Posterior vena cava (tissue), 2 donors: ENCODE measurements at regions not wholly inside any gene's neighbourhood (a gene's known extent, or its start where the extent isn't known, plus 50 kb on each side); places are given as distances from the start of the nearest gene placed in this dataset.

ENCODE experiments used
- DNase-seq: peaks from one replicate; pipeline ENCODE4 v3.0.0-alpha.2; 2020; ENCODE audit warnings: low spot score
- intact Hi-C, 2 donors: fragments of 100-400 bp; cut with DNase I; formaldehyde crosslinking; loops; one replicate each; pipeline versions ENCODE4 v1.14.1 to v1.14.2; 2022 to 2023
- donor health status: DM: yes; HTN: yes; CAD: no.
- donor health status: DM: yes; HTN: yes; CAD: no.

DNA sequence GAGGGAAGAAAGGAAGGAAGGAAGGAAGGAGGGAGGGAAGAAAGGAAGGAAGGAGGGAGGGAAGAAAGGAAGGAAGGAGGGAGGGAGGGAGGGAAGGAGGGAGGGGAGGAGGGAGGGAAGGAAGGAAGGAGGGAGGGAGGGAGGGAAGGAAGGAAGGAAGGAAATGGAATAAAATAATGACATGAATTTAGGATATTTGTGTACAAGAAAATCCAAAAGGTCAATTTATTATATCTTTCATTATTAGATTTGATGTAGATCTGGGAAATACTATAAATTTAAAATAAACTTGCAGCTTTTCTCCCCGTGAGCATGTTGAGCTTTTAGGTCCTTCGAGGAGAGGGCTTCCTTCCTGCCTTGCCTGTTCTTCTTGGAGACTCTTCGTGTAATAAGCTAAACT is 398.6 kb upstream of the NRP1 start:
- intact Hi-C loops: no loop called here
- DNase-seq: no peak

DNA sequence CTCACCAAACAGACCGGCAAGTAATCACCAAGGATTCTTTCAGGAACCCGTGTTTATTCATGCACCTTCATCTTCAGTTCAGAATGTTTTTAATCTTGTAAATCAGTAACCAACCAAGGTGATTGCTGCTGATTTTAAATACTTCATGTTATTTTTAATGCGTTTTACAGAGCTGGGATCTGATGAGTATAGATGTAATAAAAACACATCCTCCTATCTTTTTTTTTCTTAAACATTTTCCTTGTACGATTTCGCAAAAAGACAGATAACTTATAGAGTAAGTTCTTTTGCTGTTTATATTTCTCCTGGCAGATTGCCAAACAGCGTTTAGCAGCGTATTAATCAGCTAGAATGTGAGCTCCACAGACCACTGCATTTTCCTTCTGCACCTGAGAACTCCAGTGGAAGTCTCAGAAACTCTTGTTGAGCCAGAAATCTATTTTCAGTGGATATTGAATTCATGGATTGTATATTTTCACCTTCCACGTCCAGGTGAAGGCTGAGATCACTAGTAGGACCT is 397.8 kb upstream of the NRP1 start:
- intact Hi-C loops: no loop called here
- DNase-seq: no peak

GRCh38 chr10:33731322-33731721 is 396.9 kb upstream of the NRP1 start:
- DNase-seq: no peak
- intact Hi-C loops: no loop called here

DNA sequence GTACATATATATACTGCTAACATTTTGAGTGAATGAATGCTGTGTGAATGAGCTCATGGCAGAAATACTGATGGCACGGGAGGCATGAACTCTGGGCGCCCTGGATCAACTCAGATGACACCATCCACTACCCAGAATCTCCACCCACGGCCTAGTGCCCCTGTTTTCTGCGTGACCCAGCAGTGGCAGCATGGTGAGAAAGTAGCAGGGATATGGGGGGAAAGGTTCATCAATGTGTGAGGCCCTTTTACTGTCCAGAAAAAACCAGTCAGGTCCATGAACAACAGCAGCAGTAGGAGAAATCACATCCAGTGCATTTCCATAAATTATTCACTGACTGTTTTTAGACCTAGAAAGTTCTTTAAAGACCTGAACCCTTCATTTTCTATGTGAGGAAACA is 391.0 kb upstream of the NRP1 start:
- intact Hi-C loops: no loop called here
- DNase-seq: no peak

- intact Hi-C loops: no loop called here
- DNase-seq: no peak
Observed at GRCh38 chr10:33723181-33723580, 388.7 kb upstream of the NRP1 start.

DNA sequence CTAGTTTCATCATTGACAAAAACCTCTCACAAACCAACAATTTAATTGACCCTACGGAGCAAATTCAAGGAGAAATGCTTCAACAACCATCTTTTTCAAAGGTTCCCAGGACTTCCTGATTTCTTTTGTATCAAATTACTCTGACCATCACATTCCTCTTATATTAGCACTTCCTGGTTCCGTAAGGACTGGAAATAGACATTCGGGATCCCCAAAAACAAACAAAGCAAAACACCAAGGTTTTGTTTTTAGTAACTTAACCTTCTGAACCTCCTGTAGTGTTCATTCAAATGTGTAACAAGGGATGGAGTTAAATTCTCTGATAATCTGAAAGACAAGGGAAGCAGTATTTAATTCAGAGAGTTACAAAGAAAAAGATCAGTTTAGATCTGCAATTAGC is 387.6 kb upstream of the NRP1 start:
- intact Hi-C loops: no loop called here
- no peak for DNase-seq

DNA sequence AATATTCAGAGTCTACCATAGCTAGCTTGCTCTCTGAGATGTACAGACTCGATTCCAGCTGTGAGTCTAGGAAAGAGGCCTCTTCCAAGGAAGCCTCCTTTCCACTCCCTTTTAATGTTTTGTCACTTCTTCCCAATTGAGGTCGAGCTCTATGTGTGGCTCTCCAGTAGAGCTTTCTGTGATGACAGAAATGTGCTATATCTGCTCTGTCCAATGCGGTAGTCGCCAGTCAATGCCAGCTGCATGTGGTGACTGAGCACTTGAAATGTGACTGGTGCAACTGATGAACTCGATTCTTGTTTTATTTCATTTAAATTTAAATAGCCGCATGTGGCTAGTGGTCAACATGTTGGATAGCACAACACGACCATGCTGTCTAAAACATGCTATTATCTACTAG is 387.0 kb upstream of the NRP1 start:
- intact Hi-C loops: no loop called here
- no peak for DNase-seq

- DNase-seq: no peak
- intact Hi-C loops: no loop called here
Observed at GRCh38 chr10:33720161-33720560, 385.7 kb upstream of the NRP1 start.

DNA sequence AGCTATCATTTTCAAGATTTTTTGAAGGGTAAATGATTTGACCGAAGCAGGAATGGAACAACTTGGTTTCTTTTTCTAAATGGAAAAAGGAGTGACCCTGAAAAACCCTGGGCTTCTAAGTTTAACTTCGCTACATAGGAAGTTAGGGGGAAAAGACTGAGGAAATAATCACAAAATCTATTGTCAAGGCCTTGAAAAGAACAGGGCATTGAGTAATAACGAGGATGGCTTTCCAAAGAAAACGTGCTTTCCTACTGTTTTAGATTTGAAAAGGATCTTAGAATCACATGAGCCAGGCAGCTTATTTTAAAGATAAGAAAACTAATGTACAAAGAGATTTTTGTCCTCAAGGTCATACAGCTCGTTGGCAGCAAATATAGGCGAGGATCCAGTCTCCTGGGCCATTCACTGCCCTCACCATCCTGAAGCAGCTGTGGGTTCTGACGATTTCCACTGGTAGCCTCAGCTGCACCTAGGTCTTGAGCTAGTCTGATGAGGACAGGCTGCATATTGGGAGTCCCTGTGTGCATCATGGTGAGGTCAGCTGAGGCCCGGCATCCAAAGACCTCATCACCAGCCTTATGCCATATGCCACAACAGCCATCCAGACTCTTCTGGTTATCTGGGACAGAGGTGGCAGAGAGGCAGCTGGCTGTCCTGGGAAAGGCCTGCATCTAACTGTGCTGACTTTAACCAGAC is 384.7 kb upstream of the NRP1 start:
- intact Hi-C loops: no loop called here
- no peak for DNase-seq

DNA sequence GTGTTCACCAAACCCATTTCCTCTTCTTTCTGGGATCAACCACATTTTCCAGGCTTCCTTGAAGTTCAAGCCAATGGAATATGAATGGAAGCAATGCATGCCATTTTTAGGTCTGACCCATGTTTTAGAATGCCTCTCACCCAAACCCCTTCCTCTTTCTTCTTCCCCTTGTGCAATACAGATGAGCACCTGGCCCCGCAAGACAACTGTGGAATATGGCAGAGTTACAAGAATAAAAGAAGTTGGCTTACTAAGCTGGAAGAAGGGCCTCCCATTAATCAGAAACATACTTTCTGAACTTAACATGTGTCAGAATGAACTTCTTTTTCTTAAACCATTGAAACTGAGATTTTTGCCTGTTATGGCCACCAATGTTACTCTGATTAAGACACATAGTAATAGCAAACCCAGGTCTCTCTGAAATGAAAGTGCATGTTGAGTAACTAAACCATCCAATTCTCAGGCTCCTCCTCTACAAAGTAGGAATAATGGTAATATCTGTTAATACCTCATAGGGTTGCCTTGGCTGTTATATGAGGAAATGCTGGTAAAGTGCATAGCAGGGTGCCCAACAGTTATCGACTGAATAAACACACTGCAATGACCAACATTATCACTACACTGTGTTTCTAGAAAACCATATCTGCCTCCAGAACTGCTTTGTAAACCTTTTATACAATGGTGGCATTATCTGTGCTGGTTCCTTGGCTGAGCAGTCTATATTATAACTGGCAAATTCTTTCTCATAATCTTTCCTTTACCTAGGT is 382.2 kb upstream of the NRP1 start:
- no peak for DNase-seq
- intact Hi-C loops: no loop called here

DNA sequence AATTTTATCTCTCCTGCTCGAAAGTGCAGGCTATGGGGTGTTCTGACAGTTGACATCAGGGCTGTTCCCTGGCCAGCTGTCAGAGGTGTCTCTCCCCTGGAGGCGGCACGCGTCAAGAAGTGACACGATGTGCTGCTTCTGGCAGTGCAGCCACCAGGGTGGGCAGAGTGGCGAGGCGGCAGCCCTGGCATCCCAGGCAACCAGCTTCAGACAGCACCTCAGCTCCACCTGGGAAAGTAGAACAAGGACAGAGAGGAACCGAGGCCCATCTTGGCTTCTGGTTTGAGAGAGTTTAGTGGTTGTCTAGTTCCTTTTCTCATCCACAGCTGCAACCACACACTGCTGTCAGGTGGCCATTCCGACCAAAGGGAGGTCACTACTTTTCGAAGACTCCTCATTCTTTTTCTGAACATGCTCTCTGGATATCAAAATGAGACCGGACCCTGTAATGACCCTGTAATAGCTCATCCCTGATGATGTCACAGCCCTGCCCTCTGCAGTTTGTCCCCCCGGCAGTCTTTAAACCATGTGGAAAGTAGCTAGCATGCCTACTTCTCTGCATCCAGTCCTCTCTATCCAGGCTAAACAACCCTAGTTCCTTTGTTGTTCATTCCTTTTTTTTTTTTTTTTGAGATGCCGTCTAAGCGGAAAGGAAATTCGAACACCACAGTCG is 381.0 kb upstream of the NRP1 start:
- intact Hi-C loops: no loop called here
- peak; percentile 65 for DNase-seq

DNA sequence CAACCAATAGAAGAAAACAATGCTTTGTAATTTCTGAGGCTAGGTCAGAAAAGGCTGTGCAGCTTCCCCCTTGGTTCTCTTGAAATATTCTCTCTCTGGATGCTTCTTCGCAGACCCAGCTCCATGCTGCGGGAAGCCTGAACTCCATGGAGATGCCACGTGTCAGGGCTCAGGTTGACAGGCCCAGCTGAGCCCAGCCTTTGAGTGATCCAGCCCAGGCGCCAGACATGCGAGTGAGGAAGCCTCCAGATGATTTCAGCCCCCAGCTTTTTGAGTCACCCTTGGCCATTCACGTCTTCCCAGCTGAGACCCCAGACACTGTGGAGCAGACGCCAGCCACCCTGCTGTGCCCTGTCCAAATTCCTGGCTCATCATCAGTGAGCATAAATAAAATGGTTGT is 378.4 kb upstream of the NRP1 start:
- intact Hi-C loops: no loop called here
- no peak for DNase-seq

GRCh38 chr10:33710006-33710405 is 375.5 kb upstream of the NRP1 start:
- intact Hi-C loops: no loop called here
- DNase-seq: no peak

DNA sequence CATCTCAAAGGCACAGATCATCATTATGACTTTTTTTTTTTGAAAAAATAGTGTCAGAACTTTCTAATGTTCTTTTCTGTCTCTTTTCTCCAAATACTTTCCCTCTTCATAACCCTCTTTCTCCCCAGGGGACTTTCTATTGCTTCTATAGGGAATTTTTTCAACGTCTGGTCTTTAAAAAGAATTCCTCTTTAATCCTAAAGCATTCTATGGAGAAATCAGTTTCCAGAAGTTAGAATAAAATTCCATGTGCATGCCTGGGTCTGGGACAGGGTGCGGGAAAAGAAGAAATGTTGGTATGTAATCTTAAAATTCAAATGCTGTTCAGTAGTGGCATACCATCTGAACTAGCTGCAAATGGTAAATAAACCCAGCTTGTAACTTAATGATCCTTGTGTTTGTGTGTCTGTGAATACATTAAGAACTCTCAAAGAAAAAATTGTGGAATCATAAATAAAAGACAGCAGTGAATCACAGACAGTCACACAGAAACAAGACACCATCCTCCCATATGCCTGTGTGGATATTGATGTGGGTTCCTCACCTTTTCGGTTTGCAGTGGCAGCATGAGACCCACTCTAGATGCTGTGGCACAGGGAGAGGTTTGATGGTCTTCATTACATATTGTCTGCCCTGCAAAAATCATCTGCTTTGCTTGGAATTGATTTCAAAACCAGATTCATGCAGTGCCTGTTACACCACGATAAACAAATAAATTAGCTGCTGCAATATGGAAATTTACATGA is 374.7 kb upstream of the NRP1 start:
- no peak for DNase-seq
- intact Hi-C loops: no loop called here

DNA sequence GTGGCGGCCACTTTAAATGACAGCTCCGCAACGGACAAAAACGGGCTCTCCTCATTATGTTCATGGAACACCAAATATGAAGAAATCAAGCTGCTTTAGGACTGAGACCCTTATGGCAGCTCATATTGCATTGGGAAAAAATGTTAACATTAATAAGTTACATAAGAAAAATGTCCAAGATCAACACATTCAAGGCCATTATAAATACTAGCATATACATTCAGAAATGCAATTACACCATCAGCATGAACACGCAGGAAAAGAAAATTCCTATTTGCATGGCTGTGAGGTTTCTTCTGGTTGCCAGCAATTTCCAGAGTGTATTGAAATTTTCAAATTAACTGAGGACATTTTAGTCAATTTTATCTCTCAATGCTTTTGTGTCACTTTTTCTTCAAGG is 374.1 kb upstream of the NRP1 start:
- no peak for DNase-seq
- intact Hi-C loops: no loop called here

- DNase-seq: no peak
- intact Hi-C loops: no loop called here
Observed at GRCh38 chr10:33706746-33707145, 372.3 kb upstream of the NRP1 start.

- no peak for DNase-seq
- intact Hi-C loops: no loop called here
Observed at GRCh38 chr10:33706191-33706590, 371.7 kb upstream of the NRP1 start.

DNA sequence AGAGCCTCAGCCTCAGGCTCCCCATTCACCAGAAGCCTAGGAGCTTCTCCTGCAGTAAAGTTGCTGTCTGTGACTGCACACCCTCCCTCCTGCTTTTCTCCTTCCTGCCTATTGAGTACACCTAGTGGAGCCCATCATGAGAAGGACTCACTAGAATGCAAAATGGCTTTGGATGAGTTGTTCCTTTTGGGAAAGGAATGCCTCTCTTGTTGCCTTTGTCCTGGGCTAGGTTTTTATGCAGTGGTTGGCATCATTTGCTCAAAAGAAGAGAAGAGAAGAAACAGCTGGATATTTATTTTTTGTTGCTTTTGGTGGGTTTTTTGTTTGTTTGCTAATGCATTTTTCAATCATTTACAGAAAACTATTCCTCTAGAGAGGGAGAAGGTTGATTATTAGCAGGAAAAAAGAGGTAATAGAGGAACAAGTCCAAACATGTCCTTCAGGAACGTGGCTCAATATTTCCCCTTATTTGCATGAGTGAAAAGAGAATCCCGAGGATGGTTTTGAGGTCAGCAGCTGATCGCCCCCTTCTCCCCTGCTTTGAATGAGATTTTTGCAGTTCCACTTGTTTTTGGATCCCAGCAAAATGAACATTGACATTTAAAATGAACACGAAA is 369.9 kb upstream of the NRP1 start:
- intact Hi-C loops: no loop called here
- DNase-seq: no peak

- no peak for DNase-seq
- intact Hi-C loops: no loop called here
Observed at GRCh38 chr10:33703501-33704213, 369.2 kb upstream of the NRP1 start.
